Muscle of leg (tissue), 3 donors: ENCODE measurements at regions not wholly inside any gene's neighbourhood (a gene's known extent, or its start where the extent isn't known, plus 50 kb on each side); places are given as distances from the start of the nearest gene placed in this dataset.

Experiments
- DNase-seq: peaks from one replicate; pipeline ENCODE4 v3.0.0; 2013
- H3K27ac ChIP-seq: one replicate; pipeline ENCODE4 v1.5.1; 2013; ENCODE audit warnings: mild to moderate bottlenecking, low read length, control low read depth
- H3K27me3 ChIP-seq: one replicate; pipeline ENCODE4 v1.6.1; 2013; ENCODE audit warnings: low read length; ENCODE audit not compliant: control insufficient read depth, insufficient read depth
- H3K36me3 ChIP-seq: one replicate; pipeline ENCODE4 v1.6.1; 2013; ENCODE audit warnings: low read length; ENCODE audit not compliant: control insufficient read depth, insufficient read depth
- H3K4me1 ChIP-seq: one replicate; pipeline ENCODE4 v1.6.1; 2013; ENCODE audit warnings: low read length; ENCODE audit not compliant: control insufficient read depth, insufficient read depth
- H3K4me3 ChIP-seq: one replicate; pipeline ENCODE4 v1.5.1; 2013; ENCODE audit warnings: low read length, control low read depth
- H3K9me3 ChIP-seq: replicated peaks from 2 replicates; pipeline ENCODE4 v1.6.1; 2013; ENCODE audit warnings: low read depth, low read length; ENCODE audit not compliant: control insufficient read depth
- WGBS: methylation state at CpG from one replicate; pipeline ENCODE4 v1.1.5; 2013; ENCODE audit warnings: missing lambda C conversion rate; ENCODE audit not compliant: insufficient coverage; 5-methylcytosine and 5-hydroxymethylcytosine counted together

GRCh38 chr2:235343156-235343774, 150.6 kb upstream of the AGAP1 start:
- DNase-seq: peak; percentile 27
- WGBS: 66% methylated on average over 7 of the region's 9 CpGs
- no peak overlapping the region for H3K4me3 ChIP-seq
- H3K27ac ChIP-seq: peak overlapping the region; percentile 47
- H3K36me3 ChIP-seq: no peaks in the 10 kb centered on the region
- no peaks in the 10 kb centered on the region for H3K4me1 ChIP-seq
- peaks cover 3% of the 10 kb centered on the region for H3K9me3 ChIP-seq
- peaks cover 6% of the 10 kb centered on the region for H3K27me3 ChIP-seq

- Histone ChIP-seq H3K4me3 (no peak overlapping the region), H3K36me3 (no peaks in the 10 kb centered on the region), H3K27me3 (peaks cover 6% of the 10 kb centered on the region), H3K9me3 (peaks cover 3% of the 10 kb centered on the region), H3K4me1 (no peaks in the 10 kb centered on the region), H3K27ac (peak overlapping the region; percentile 47)
- no peak for DNase-seq
- 66% methylated on average over 10 of the region's 10 CpGs for WGBS
Observed at GRCh38 chr2:235343869-235344268, 150.0 kb upstream of the AGAP1 start.

- no peak for DNase-seq
- Histone ChIP-seq H3K9me3 (peaks cover 3% of the 10 kb centered on the region), H3K36me3 (no peaks in the 10 kb centered on the region), H3K27ac (no peak overlapping the region), H3K4me3 (no peak overlapping the region), H3K4me1 (no peaks in the 10 kb centered on the region), H3K27me3 (peaks cover 6% of the 10 kb centered on the region)
- 100% methylated on average over 1 of the region's 1 CpG for WGBS
Observed at GRCh38 chr2:235345745-235346144, 148.1 kb upstream of the AGAP1 start.

GRCh38 chr2:235347691-235348090, 146.2 kb upstream of the AGAP1 start:
- no peak overlapping the region for H3K4me3 ChIP-seq
- no peaks in the 10 kb centered on the region for H3K36me3 ChIP-seq
- no CpG with 5 or more reads among the region's 8 CpGs for WGBS
- no peak overlapping the region for H3K27ac ChIP-seq
- peaks cover 2% of the 10 kb centered on the region for H3K4me1 ChIP-seq
- no peak for DNase-seq
- H3K27me3 ChIP-seq: peaks cover 6% of the 10 kb centered on the region
- no peaks in the 10 kb centered on the region for H3K9me3 ChIP-seq

GRCh38 chr2:235348329-235348728, 145.5 kb upstream of the AGAP1 start:
- H3K27me3 ChIP-seq: peaks cover 6% of the 10 kb centered on the region
- no peaks in the 10 kb centered on the region for H3K36me3 ChIP-seq
- 57% methylated on average over 6 of the region's 8 CpGs for WGBS
- no peak overlapping the region for H3K27ac ChIP-seq
- DNase-seq: no peak
- H3K9me3 ChIP-seq: no peaks in the 10 kb centered on the region
- H3K4me3 ChIP-seq: no peak overlapping the region
- peaks cover 2% of the 10 kb centered on the region for H3K4me1 ChIP-seq

GRCh38 chr2:235350234-235350633, 143.6 kb upstream of the AGAP1 start:
- 88% methylated on average over 2 of the region's 4 CpGs for WGBS

GRCh38 chr2:235352541-235352940, 141.3 kb upstream of the AGAP1 start:
- no peaks in the 10 kb centered on the region for H3K36me3 ChIP-seq
- DNase-seq: peak; percentile 27
- no peaks in the 10 kb centered on the region for H3K27me3 ChIP-seq
- 79% methylated on average over 1 of the region's 4 CpGs for WGBS
- no peak overlapping the region for H3K27ac ChIP-seq
- H3K4me1 ChIP-seq: peaks cover 2% of the 10 kb centered on the region
- no peak overlapping the region for H3K4me3 ChIP-seq
- no peaks in the 10 kb centered on the region for H3K9me3 ChIP-seq

More at GRCh38 chr2:235350234-235350633, 143.6 kb upstream of the AGAP1 start:
- DNase-seq: no peak
- Histone ChIP-seq H3K9me3 (no peaks in the 10 kb centered on the region), H3K27ac (no peak overlapping the region), H3K4me1 (peaks cover 2% of the 10 kb centered on the region), H3K27me3 (peaks cover 6% of the 10 kb centered on the region), H3K36me3 (no peaks in the 10 kb centered on the region), H3K4me3 (no peak overlapping the region)

GRCh38 chr2:235357881-235358280, 136.0 kb upstream of the AGAP1 start:
- no peak for DNase-seq
- no peaks in the 10 kb centered on the region for H3K36me3 ChIP-seq
- peaks cover 2% of the 10 kb centered on the region for H3K27me3 ChIP-seq
- H3K27ac ChIP-seq: no peak overlapping the region
- no peaks in the 10 kb centered on the region for H3K9me3 ChIP-seq
- H3K4me1 ChIP-seq: no peaks in the 10 kb centered on the region
- no peak overlapping the region for H3K4me3 ChIP-seq
- 93% methylated on average over 16 of the region's 17 CpGs for WGBS

- 87% methylated on average over 6 of the region's 9 CpGs for WGBS
- Histone ChIP-seq H3K27me3 (peaks cover 2% of the 10 kb centered on the region), H3K9me3 (no peaks in the 10 kb centered on the region), H3K4me3 (no peak overlapping the region), H3K36me3 (no peaks in the 10 kb centered on the region), H3K27ac (no peak overlapping the region), H3K4me1 (no peaks in the 10 kb centered on the region)
- no peak for DNase-seq
Observed at GRCh38 chr2:235358981-235359471, 134.8 kb upstream of the AGAP1 start.

- peaks cover 2% of the 10 kb centered on the region for H3K27me3 ChIP-seq
- no CpG with 5 or more reads among the region's 4 CpGs for WGBS
- DNase-seq: no peak
- no peak overlapping the region for H3K4me3 ChIP-seq
- no peaks in the 10 kb centered on the region for H3K36me3 ChIP-seq
- no peak overlapping the region for H3K27ac ChIP-seq
- H3K9me3 ChIP-seq: no peaks in the 10 kb centered on the region
- no peaks in the 10 kb centered on the region for H3K4me1 ChIP-seq
Observed at GRCh38 chr2:235360446-235360845, 133.4 kb upstream of the AGAP1 start.

GRCh38 chr2:235365743-235366142, 128.1 kb upstream of the AGAP1 start:
- Histone ChIP-seq H3K9me3 (no peaks in the 10 kb centered on the region), H3K27me3 (peaks cover 3% of the 10 kb centered on the region), H3K27ac (no peak overlapping the region), H3K4me3 (no peak overlapping the region), H3K4me1 (no peaks in the 10 kb centered on the region), H3K36me3 (no peaks in the 10 kb centered on the region)
- WGBS: 40% methylated on average over 1 of the region's 4 CpGs
- DNase-seq: no peak
